Brain microvascular endothelial cell (primary cell): ENCODE measurements at regions not wholly inside any gene's neighbourhood (a gene's known extent, or its start where the extent isn't known, plus 50 kb on each side); places are given as distances from the start of the nearest gene placed in this dataset.
A peak's percentile ranks its signal among the peaks of the same experiment; 100 is the strongest.

ENCODE experiments used
- DNase-seq: peaks from one replicate; pipeline ENCODE4 v3.0.0-alpha.2; 2020
- H3K27ac ChIP-seq: fragments of 250-450 bp; sonication (Bioruptor Pico); 2 replicates; pipeline ENCODE4 v1.5.1; 2020; ENCODE audit warnings: mild to moderate bottlenecking, moderate library complexity
- H3K27me3 ChIP-seq: fragments of 250-450 bp; sonication (Bioruptor Pico); replicated peaks from 2 replicates; pipeline ENCODE4 v1.5.1; 2020; ENCODE audit warnings: mild to moderate bottlenecking
- H3K36me3 ChIP-seq: fragments of 250-450 bp; sonication (Bioruptor Pico); replicated peaks from 2 replicates; pipeline ENCODE4 v1.5.1; 2020; ENCODE audit warnings: mild to moderate bottlenecking
- H3K4me3 ChIP-seq: 2 replicates; pipeline ENCODE4 v1.5.1; 2011; ENCODE audit warnings: low read depth, mild to moderate bottlenecking, control low read depth, low read length, moderate library complexity
- CTCF ChIP-seq: IDR thresholded peaks from 2 replicates; pipeline ENCODE4 v1.5.1; 2011; ENCODE audit warnings: low read depth, mild to moderate bottlenecking, moderate library complexity, low read length, control low read depth, inconsistent platforms; ENCODE audit errors: missing control alignments
- in situ Hi-C: cut with HindIII; loops from 2 replicates; pipeline ENCODE4 v1.10.0; 2017; ENCODE audit warnings: low sequenced_read_pairs, low pct_ligation_motif_present

- H3K4me3 ChIP-seq: no peak overlapping the region
These were observed 75.8 kb downstream of the DAD1 start for GRCh38 chr14:22513066-22513812.

GRCh38 chr14:22512106-22512814 lies 76.8 kb downstream of the DAD1 start:
- H3K27me3 ChIP-seq: no peaks in the 10 kb centered on the region
- H3K36me3 ChIP-seq: no peaks in the 10 kb centered on the region
- no peak overlapping the region for H3K4me3 ChIP-seq
- DNase-seq: no peak
- in situ Hi-C loops: no loop called here
- TF ChIP-seq CTCF: no peak
- H3K27ac ChIP-seq: no peak overlapping the region

More at GRCh38 chr14:22513066-22513812, 75.8 kb downstream of the DAD1 start:
- in situ Hi-C loops: no loop called here
- H3K27ac ChIP-seq: no peak overlapping the region
- no peak for DNase-seq
- no peaks in the 10 kb centered on the region for H3K36me3 ChIP-seq
- TF ChIP-seq CTCF: no peak
- H3K27me3 ChIP-seq: no peaks in the 10 kb centered on the region

GRCh38 chr14:22510527-22511110 lies 78.4 kb downstream of the DAD1 start:
- Histone ChIP-seq H3K4me3 (no peak overlapping the region), H3K36me3 (no peaks in the 10 kb centered on the region), H3K27me3 (no peaks in the 10 kb centered on the region), H3K27ac (no peak overlapping the region)
- peak; percentile 4 for DNase-seq
- TF ChIP-seq CTCF: no peak
- in situ Hi-C loops: no loop called here

- in situ Hi-C loops: no loop called here
- H3K27me3 ChIP-seq: no peaks in the 10 kb centered on the region
- H3K36me3 ChIP-seq: no peaks in the 10 kb centered on the region
- no peak for DNase-seq
- no peak overlapping the region for H3K27ac ChIP-seq
- no peak overlapping the region for H3K4me3 ChIP-seq
- TF ChIP-seq CTCF: no peak
These were observed 79.2 kb downstream of the DAD1 start for GRCh38 chr14:22509751-22510300.

- no peak overlapping the region for H3K27ac ChIP-seq
- no peak for DNase-seq
- no peaks in the 10 kb centered on the region for H3K27me3 ChIP-seq
- in situ Hi-C loops: no loop called here
- no peak overlapping the region for H3K4me3 ChIP-seq
- H3K36me3 ChIP-seq: no peaks in the 10 kb centered on the region
- TF ChIP-seq CTCF: no peak
These were observed 79.9 kb downstream of the DAD1 start for GRCh38 chr14:22509036-22509709.
